Spinal cord (tissue), 9 donors: ENCODE measurements at regions not wholly inside any gene's neighbourhood (a gene's known extent, or its start where the extent isn't known, plus 50 kb on each side); places are given as distances from the start of the nearest gene placed in this dataset.

ENCODE experiments used
- DNase-seq, 6 donors: peaks; one replicate each; pipeline versions ENCODE4 v3.0.0 to v3.0.0-alpha.2; 2013 to 2015; ENCODE audit warnings: low spot score in 6 of 6, low read depth in 4 of 6
- H3K27ac ChIP-seq: one replicate; pipeline ENCODE4 v1.5.1; 2013; ENCODE audit warnings: low read depth, low read length, control low read depth
- H3K27me3 ChIP-seq: one replicate; pipeline ENCODE4 v1.6.1; 2013; ENCODE audit warnings: low read length; ENCODE audit not compliant: control insufficient read depth, insufficient read depth
- H3K36me3 ChIP-seq: one replicate; pipeline ENCODE4 v1.6.1; 2013; ENCODE audit warnings: low read length; ENCODE audit not compliant: control insufficient read depth, insufficient read depth
- H3K4me1 ChIP-seq: one replicate; pipeline ENCODE4 v1.6.1; 2013; ENCODE audit warnings: low read length; ENCODE audit not compliant: control insufficient read depth, insufficient read depth
- H3K4me3 ChIP-seq: one replicate; pipeline ENCODE4 v1.5.1; 2013; ENCODE audit warnings: low read depth, low read length, control low read depth
- H3K9me3 ChIP-seq: one replicate; pipeline ENCODE4 v1.6.1; 2013; ENCODE audit warnings: low read length; ENCODE audit not compliant: control insufficient read depth, insufficient read depth
- WGBS: methylation state at CpG from one replicate; pipeline ENCODE4 v1.1.5; 2013; ENCODE audit warnings: missing lambda C conversion rate; ENCODE audit not compliant: insufficient coverage; 5-methylcytosine and 5-hydroxymethylcytosine counted together
- donor health status: healthy.

- H3K4me3 ChIP-seq, result no peak overlapping the region
- H3K4me1 ChIP-seq, result no peaks in the 10 kb centered on the region
- H3K27ac ChIP-seq, result no peak overlapping the region
- no peaks in the 10 kb centered on the region for H3K9me3 ChIP-seq
- WGBS, result 56% methylated on average over 5 of the region's 8 CpGs
- DNase-seq, result peak in 2 of 6 donors; percentile 6 to 15
- no peaks in the 10 kb centered on the region for H3K36me3 ChIP-seq
- no peaks in the 10 kb centered on the region for H3K27me3 ChIP-seq
Measured at GRCh38 chrX:149074398-149074797, 430.7 kb downstream of the IDS start.

- H3K27me3 ChIP-seq, result no peaks in the 10 kb centered on the region
- no peaks in the 10 kb centered on the region for H3K36me3 ChIP-seq
- WGBS, result no CpG with 5 or more reads among the region's 3 CpGs
- no peak overlapping the region for H3K4me3 ChIP-seq
- H3K27ac ChIP-seq, result no peak overlapping the region
- no peaks in the 10 kb centered on the region for H3K9me3 ChIP-seq
- H3K4me1 ChIP-seq, result no peaks in the 10 kb centered on the region
- peak in 1 of 6 donors; percentile 1 for DNase-seq
Measured at GRCh38 chrX:149073479-149073878, 431.6 kb downstream of the IDS start.

- Histone ChIP-seq H3K36me3 (no peaks in the 10 kb centered on the region), H3K9me3 (no peaks in the 10 kb centered on the region), H3K4me3 (no peak overlapping the region), H3K27ac (no peak overlapping the region), H3K4me1 (no peaks in the 10 kb centered on the region), H3K27me3 (no peaks in the 10 kb centered on the region)
- DNase-seq, result no peak
- 67% methylated on average over 1 of the region's 2 CpGs for WGBS
Measured at GRCh38 chrX:149069899-149070298, 435.2 kb downstream of the IDS start.

GRCh38 chrX:149060921-149061320 lies 444.2 kb downstream of the IDS start:
- Histone ChIP-seq H3K4me3 (no peak overlapping the region), H3K36me3 (no peaks in the 10 kb centered on the region), H3K9me3 (no peaks in the 10 kb centered on the region), H3K27me3 (no peaks in the 10 kb centered on the region), H3K27ac (no peak overlapping the region), H3K4me1 (no peaks in the 10 kb centered on the region)
- WGBS, result 27% methylated on average over 1 of the region's 2 CpGs
- DNase-seq, result peak in 1 of 6 donors; percentile 17
